Aorta (tissue), 5 donors: ENCODE measurements at regions not wholly inside any gene's neighbourhood (a gene's known extent, or its start where the extent isn't known, plus 50 kb on each side); places are given as distances from the start of the nearest gene placed in this dataset.

Source experiments
- ATAC-seq: fragments of 200-7000 bp; cut with Tn5 transposase; one replicate; pipeline ENCODE4 v1.9.1; 2022; ENCODE audit warnings: moderate library complexity; ENCODE audit not compliant: low FRiP score
- DNase-seq, 2 donors: peaks; one replicate each; pipeline ENCODE4 v3.0.0-alpha.2; 2020
- H3K27ac ChIP-seq, 2 donors: one replicate each; pipeline ENCODE4 v1.5.1; 2013; ENCODE audit warnings: low read length in 2 of 2, mild to moderate bottlenecking in 2 of 2, moderate library complexity in 2 of 2, control low read depth in 1 of 2, inconsistent platforms in 1 of 2, low read depth in 1 of 2
- H3K27me3 ChIP-seq, 2 donors: one replicate each; pipeline ENCODE4 v1.6.1; 2013; ENCODE audit warnings: control low read depth in 1 of 2, low read length in 1 of 2, mild to moderate bottlenecking in 1 of 2, moderate library complexity in 1 of 2; ENCODE audit not compliant: insufficient read depth in 2 of 2, control insufficient read depth in 1 of 2
- H3K36me3 ChIP-seq, 2 donors: one replicate each; pipeline ENCODE4 v1.6.1; 2013; ENCODE audit warnings: control low read depth in 1 of 2, low read length in 1 of 2, mild to moderate bottlenecking in 1 of 2; ENCODE audit not compliant: insufficient read depth in 2 of 2, control insufficient read depth in 1 of 2
- H3K4me1 ChIP-seq, 2 donors: one replicate each; pipeline ENCODE4 v1.6.1; 2013; ENCODE audit warnings: low read length in 2 of 2, control low read depth in 1 of 2, mild to moderate bottlenecking in 1 of 2, moderate library complexity in 1 of 2; ENCODE audit not compliant: insufficient read depth in 2 of 2, control insufficient read depth in 1 of 2
- H3K4me3 ChIP-seq, 2 donors: one replicate each; pipeline ENCODE4 v1.5.1; 2013; ENCODE audit warnings: low read length in 2 of 2, control low read depth in 1 of 2, mild to moderate bottlenecking in 1 of 2
- H3K9me3 ChIP-seq: one replicate; pipeline ENCODE4 v1.6.1; 2013; ENCODE audit warnings: mild to moderate bottlenecking, low read length; ENCODE audit not compliant: control insufficient read depth
- WGBS, 2 donors: extraction: QIAGEN DNeasy Blood & Tissue Kit; methylation state at CpG; one replicate each; pipeline ENCODE4 v1.1.7; 2013; 5-methylcytosine and 5-hydroxymethylcytosine counted together
- intact Hi-C, 2 donors: fragments of 100-400 bp; cut with DNase I; formaldehyde crosslinking; loops; one replicate each; pipeline versions ENCODE4 v1.14.2 to v1.15.0; 2022
- donor health status: healthy with polysubstance abuse.
- donor health status: Bipolar disorder and iron deficiency.
- donor health status: DM: no; HTN: no; CAD: no.
- donor health status: DM: no; HTN: no; CAD: no.
- donor health status: DM: yes; HTN: yes; CAD: no.

DNA sequence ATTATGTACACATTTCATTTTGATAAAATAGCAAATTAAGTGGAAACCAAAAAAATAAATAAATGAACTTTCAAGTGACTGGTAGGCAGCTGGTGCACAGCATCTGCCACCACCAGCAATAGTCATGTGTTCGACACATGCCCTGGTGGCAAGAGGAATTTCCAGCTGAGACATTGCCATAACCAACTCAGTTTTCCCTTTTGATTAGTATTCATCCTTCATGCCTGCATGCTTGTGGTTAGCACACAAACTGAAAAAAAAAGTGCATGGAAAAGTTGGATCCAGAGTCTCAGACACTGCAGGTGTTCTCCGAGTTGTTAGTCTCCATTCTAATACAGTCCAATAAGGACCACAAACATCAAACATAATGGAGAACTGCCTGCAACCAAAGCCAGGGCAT is 156.0 kb upstream of the SOX4 start:
- intact Hi-C loops: no loop called here
- ATAC-seq: no peak

DNA sequence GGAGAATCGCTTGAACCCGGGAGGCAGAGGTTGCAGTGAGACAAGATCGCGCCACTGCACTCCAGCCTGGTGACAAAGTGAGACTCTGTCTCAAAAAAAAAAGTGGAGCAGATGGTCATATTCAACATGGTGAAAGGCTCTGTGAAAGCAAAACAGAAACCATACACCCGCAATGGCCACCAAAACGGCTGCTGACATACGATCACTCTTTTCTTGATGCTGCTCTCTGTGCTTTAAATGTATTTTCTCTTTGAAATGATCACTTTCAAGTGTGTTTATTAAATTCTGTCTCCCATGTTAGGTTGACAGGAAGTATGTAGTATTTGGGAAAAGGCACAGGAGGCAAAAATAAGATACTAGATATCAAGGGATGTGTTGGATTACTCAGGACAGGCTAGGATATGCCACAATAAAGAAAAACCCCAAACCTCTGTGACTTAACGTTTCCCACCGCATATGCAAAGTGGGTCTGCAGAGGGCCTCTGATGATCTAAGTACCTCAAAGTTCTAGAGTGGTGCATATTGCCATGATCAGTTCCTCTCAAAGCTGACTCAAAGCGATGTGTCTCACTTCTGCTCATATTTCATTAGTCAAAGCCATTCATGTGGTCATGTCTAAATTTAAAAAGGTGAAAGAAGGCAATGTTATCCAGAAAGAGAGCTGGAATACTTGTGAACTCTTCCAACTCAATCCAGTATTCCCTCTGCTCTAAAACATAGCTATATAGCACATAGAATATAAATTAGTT is 155.1 kb upstream of the SOX4 start:
- ATAC-seq (no peak), DNase-seq (no peak)
- H3K27me3 ChIP-seq: no peaks in the 10 kb centered on the region
- H3K9me3 ChIP-seq: no peaks in the 10 kb centered on the region
- intact Hi-C loops: no loop called here
- H3K36me3 ChIP-seq: no peaks in the 10 kb centered on the region
- no peak overlapping the region for H3K4me3 ChIP-seq
- no peak overlapping the region for H3K27ac ChIP-seq
- no peaks in the 10 kb centered on the region for H3K4me1 ChIP-seq
- whole genome bisulfite sequencing, 2 donors: 87 to 91% methylated on average over 10 of the region's 10 CpGs

More for the DNA sequence above, 156.0 kb upstream of the SOX4 start:
- no peak for DNase-seq
- no peaks in the 10 kb centered on the region for H3K9me3 ChIP-seq
- H3K36me3 ChIP-seq: no peaks in the 10 kb centered on the region
- no peaks in the 10 kb centered on the region for H3K4me1 ChIP-seq
- 96 to 99% methylated on average over 2 of the region's 2 CpGs for WGBS, 2 donors
- H3K4me3 ChIP-seq: no peak overlapping the region
- no peak overlapping the region for H3K27ac ChIP-seq
- H3K27me3 ChIP-seq: no peaks in the 10 kb centered on the region

DNA sequence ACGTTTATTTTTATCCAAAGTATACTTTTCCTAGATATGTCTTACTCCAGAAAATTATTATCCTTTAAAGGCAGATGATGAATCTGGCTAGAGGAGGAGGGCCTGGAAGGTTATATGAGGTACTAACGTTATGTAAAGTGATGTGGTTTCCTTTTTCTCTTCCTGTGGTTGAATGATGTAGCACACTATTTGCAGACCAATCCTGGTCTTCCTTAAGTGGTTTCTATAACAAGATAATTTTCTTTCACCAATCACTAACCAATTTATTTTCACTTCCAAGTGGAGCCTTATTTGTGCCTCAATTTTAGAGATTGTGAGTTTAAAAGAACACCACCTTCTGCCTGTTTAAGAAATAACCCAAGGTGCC is 154.6 kb upstream of the SOX4 start:
- no peak for DNase-seq
- no peak overlapping the region for H3K4me3 ChIP-seq
- H3K36me3 ChIP-seq: no peaks in the 10 kb centered on the region
- intact Hi-C loops: no loop called here
- H3K4me1 ChIP-seq: no peaks in the 10 kb centered on the region
- 45 to 49% methylated on average over 2 of the region's 2 CpGs for WGBS, 2 donors
- no peak for ATAC-seq
- no peak overlapping the region for H3K27ac ChIP-seq
- H3K27me3 ChIP-seq: no peaks in the 10 kb centered on the region
- H3K9me3 ChIP-seq: no peaks in the 10 kb centered on the region

GRCh38 chr6:21441386-21441785 is 152.2 kb upstream of the SOX4 start:
- intact Hi-C loops: no loop called here
- H3K27me3 ChIP-seq: no peaks in the 10 kb centered on the region
- H3K4me3 ChIP-seq: no peak overlapping the region
- DNase-seq (no peak), ATAC-seq (no peak)
- WGBS, 2 donors: 86 to 87% methylated on average over 6 of the region's 6 CpGs
- H3K36me3 ChIP-seq: no peaks in the 10 kb centered on the region
- H3K27ac ChIP-seq: no peak overlapping the region
- H3K9me3 ChIP-seq: no peaks in the 10 kb centered on the region
- no peaks in the 10 kb centered on the region for H3K4me1 ChIP-seq

- no peak for DNase-seq
- intact Hi-C loops: no loop called here
These were observed 150.7 kb upstream of the SOX4 start for GRCh38 chr6:21442874-21443273.

DNA sequence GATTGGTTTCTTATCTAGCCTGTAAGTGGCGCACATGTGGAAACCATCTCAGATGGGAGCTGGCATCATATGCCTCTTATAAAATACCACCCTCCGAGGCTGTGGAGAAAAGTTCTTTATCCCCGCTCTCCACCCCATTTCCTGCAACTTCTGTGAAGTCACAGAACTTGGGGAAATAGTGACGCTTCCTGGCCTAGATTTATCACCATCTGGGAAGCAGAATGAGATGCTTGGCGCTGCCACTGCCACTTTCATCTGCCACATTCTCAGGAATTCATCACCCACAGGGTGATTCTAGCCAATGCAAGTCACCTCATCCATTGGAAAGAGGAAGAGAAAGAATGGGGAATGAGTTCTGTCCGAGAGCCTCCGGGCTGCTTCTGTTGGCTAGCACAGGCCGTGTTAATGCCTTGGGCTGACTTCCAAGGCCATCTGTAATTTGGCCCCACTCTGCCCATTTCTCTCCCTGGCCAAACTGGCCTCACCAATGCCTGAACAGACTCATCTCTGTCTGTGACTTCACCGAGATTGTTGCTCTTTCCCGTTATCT is 148.8 kb upstream of the SOX4 start:
- H3K4me1 ChIP-seq: no peaks in the 10 kb centered on the region
- intact Hi-C loops: no loop called here
- no peak overlapping the region for H3K27ac ChIP-seq
- no peak overlapping the region for H3K4me3 ChIP-seq
- no peak for ATAC-seq
- DNase-seq: no peak
- no peaks in the 10 kb centered on the region for H3K27me3 ChIP-seq
- 79 to 80% methylated on average over 10 of the region's 10 CpGs for WGBS, 2 donors
- no peaks in the 10 kb centered on the region for H3K9me3 ChIP-seq
- H3K36me3 ChIP-seq: no peaks in the 10 kb centered on the region

More at GRCh38 chr6:21442874-21443273, 150.7 kb upstream of the SOX4 start:
- 94 to 96% methylated on average over 1 of the region's 1 CpG for WGBS, 2 donors
- Histone ChIP-seq H3K27me3 (no peaks in the 10 kb centered on the region), H3K36me3 (no peaks in the 10 kb centered on the region), H3K9me3 (no peaks in the 10 kb centered on the region), H3K27ac (no peak overlapping the region), H3K4me1 (no peaks in the 10 kb centered on the region), H3K4me3 (no peak overlapping the region)
- no peak for ATAC-seq

DNA sequence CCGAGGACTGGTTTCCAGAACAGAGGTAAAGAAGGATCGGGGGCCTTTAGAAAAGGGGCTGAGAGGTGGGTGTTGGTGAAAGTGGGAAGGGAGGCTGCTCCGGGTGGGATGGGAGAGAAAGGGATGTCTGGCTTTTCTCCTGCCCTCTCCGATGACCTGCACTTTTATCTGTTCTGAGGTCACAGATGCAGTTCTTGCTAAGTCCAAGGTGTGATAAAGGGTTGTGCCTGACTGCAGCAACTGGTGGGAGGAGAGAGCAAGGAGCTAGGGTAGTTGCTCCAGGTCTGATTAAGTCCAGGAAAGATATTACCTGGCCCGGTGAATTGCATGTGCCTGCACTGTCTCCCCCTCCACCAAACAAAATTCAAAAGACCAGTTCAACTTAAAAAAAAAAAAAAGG is 145.6 kb upstream of the SOX4 start:
- WGBS, 2 donors: 94 to 95% methylated on average over 5 of the region's 5 CpGs
- Histone ChIP-seq H3K27ac (no peak overlapping the region), H3K4me1 (no peaks in the 10 kb centered on the region), H3K4me3 (no peak overlapping the region), H3K27me3 (no peaks in the 10 kb centered on the region), H3K9me3 (no peaks in the 10 kb centered on the region), H3K36me3 (no peaks in the 10 kb centered on the region)
- intact Hi-C loops: no loop called here
- ATAC-seq: no peak
- no peak for DNase-seq

- H3K36me3 ChIP-seq: no peaks in the 10 kb centered on the region
- H3K27me3 ChIP-seq: no peaks in the 10 kb centered on the region
- 92% methylated on average over 1 of the region's 1 CpG for WGBS, 2 donors
- no peaks in the 10 kb centered on the region for H3K4me1 ChIP-seq
- intact Hi-C loops: no loop called here
- DNase-seq: no peak
- no peak overlapping the region for H3K4me3 ChIP-seq
- ATAC-seq: no peak
- no peaks in the 10 kb centered on the region for H3K9me3 ChIP-seq
- no peak overlapping the region for H3K27ac ChIP-seq
These were observed 145.0 kb upstream of the SOX4 start for GRCh38 chr6:21448485-21449109.

- DNase-seq: no peak
- 95 to 98% methylated on average over 4 of the region's 4 CpGs for WGBS, 2 donors
- Histone ChIP-seq H3K36me3 (no peaks in the 10 kb centered on the region), H3K9me3 (no peaks in the 10 kb centered on the region), H3K4me3 (no peak overlapping the region), H3K27me3 (no peaks in the 10 kb centered on the region), H3K27ac (no peak overlapping the region), H3K4me1 (no peaks in the 10 kb centered on the region)
- intact Hi-C loops: no loop called here
- no peak for ATAC-seq
These were observed 143.4 kb upstream of the SOX4 start for GRCh38 chr6:21450149-21450548.
